K562 (cell line): ENCODE measurements at regions not wholly inside any gene's neighbourhood (a gene's known extent, or its start where the extent isn't known, plus 50 kb on each side); places are given as distances from the start of the nearest gene placed in this dataset.
A peak's percentile ranks its signal among the peaks of the same experiment; 100 is the strongest.

Experiments used
- CREB3L1 ChIP-seq: fragments of 450-650 bp; IDR thresholded peaks from 2 replicates; pipeline ENCODE4 v1.6.1; 2014; ENCODE audit warnings: low read depth, mild to moderate bottlenecking, moderate library complexity, borderline replicate concordance
- GMEB1 ChIP-seq: fragments of 250-450 bp; sonication (Bioruptor Pico); IDR thresholded peaks from 2 replicates; pipeline ENCODE4 v1.4.0; 2020; ENCODE audit warnings: mild to moderate bottlenecking
- KAT8 ChIP-seq: fragments of 450-650 bp; IDR thresholded peaks from 2 replicates; pipeline ENCODE4 v1.6.1; 2016; ENCODE audit warnings: low read depth, mild to moderate bottlenecking
- NONO ChIP-seq, 2 experiments: fragments of 200-400 bp in 1 of 2; fragments of 450-650 bp in 1 of 2; formaldehyde crosslinking in 1 of 2; IDR thresholded peaks; 2 replicates each; pipeline ENCODE4 v1.6.1; 2017; ENCODE audit warnings: low read depth in 2 of 2, mild to moderate bottlenecking in 2 of 2, moderate library complexity in 2 of 2, low read length in 1 of 2
- POLR2B ChIP-seq: fragments of 450-650 bp; IDR thresholded peaks from 2 replicates; pipeline ENCODE4 v1.6.1; 2018; ENCODE audit warnings: low read depth; ENCODE audit not compliant: partially characterized antibody
- RBBP5 ChIP-seq: fragments of 200-600 bp; sonication (generic); IDR thresholded peaks from 2 replicates; pipeline ENCODE4 v1.6.1; 2012; ENCODE audit warnings: borderline replicate concordance, mild to moderate bottlenecking, low read length, control low read depth, inconsistent platforms; ENCODE audit not compliant: insufficient read depth, poor library complexity, severe bottlenecking
- SRSF7 ChIP-seq: fragments of 200-400 bp; formaldehyde crosslinking; optimal IDR thresholded peaks from 2 replicates; pipeline ENCODE3; 2017; ENCODE audit warnings: mild to moderate bottlenecking, low read depth, low read length
- TGIF2 ChIP-seq: sonication (generic); formaldehyde crosslinking; IDR thresholded peaks from 2 replicates; pipeline ENCODE4 v1.8.1; 2022; ENCODE audit warnings: mild to moderate bottlenecking, missing genetic modification reagents, moderate library complexity
- USF1 ChIP-seq: sonication (generic); formaldehyde crosslinking; IDR thresholded peaks from 2 replicates; pipeline ENCODE4 v1.9.0; 2022; ENCODE audit warnings: mild to moderate bottlenecking, missing genetic modification reagents
- ZBTB40 ChIP-seq, 2 experiments: fragments of 450-650 bp in 1 of 2; sonication (generic) in 1 of 2; formaldehyde crosslinking in 1 of 2; IDR thresholded peaks; 2 replicates each; pipeline versions ENCODE4 v1.7.1 to v1.9.0; 2016 to 2022; ENCODE audit warnings: inconsistent platforms in 1 of 2, mild to moderate bottlenecking in 1 of 2, missing genetic modification reagents in 1 of 2
- ZNF12 ChIP-seq: sonication (generic); formaldehyde crosslinking; IDR thresholded peaks from 2 replicates; pipeline ENCODE4 v1.4.0; 2020; ENCODE audit warnings: mild to moderate bottlenecking, missing genetic modification reagents
- ZNF583 ChIP-seq: fragments of 250-450 bp; sonication (Bioruptor Pico); IDR thresholded peaks from 2 replicates; pipeline ENCODE4 v1.4.0; 2020
- ZNF584 ChIP-seq: fragments of 200-800 bp; sonication (Bioruptor generic); IDR thresholded peaks from 2 replicates; pipeline ENCODE4 v1.6.1; 2016; ENCODE audit warnings: low read depth, mild to moderate bottlenecking, missing genetic modification characterization, missing compliant biosample characterization

GRCh38 chr7:153413540-153414287 is 638.5 kb upstream of the DPP6 start (continued):
- TF ChIP-seq ZNF584 (CRISPR knock-in tag) (no peak; the same call in 1 of the 2 replicates), ZBTB40 (IDR thresholded peaks at IDR 0.05) (no peak), ZBTB40 (CRISPR knock-in tag; IDR thresholded peaks at IDR 0.05) (no peak), TGIF2 (CRISPR knock-in tag) (no peak), RBBP5 (peak; percentile 12), USF1 (CRISPR knock-in tag) (no peak), ZNF12 (CRISPR knock-in tag) (no peak), NONO (IDR thresholded peaks at IDR 0.05; ENCODE audit: low read depth in 2 of 2, low read length in 1 of 2) (peak in 1 of 2 experiments; percentile 41; a peak in 1 of 4 replicates), CREB3L1 (peak; percentile 90; the same call in 1 of the 2 replicates), SRSF7 (no peak), GMEB1 (CRISPR knock-in tag) (no peak), ZNF583 (peak; percentile 53; the same call in 1 of the 2 replicates), KAT8 (no peak), POLR2B (peak; percentile 98)
